ENCODE measurements at regions not wholly inside any gene's neighbourhood (a gene's known extent, or its start where the extent isn't known, plus 50 kb on each side); places are given as distances from the start of the nearest gene placed in this dataset.

GRCh38 chr12:89177802-89178395 lies 174.4 kb downstream of the DUSP6 start:
- H3K36me3 ChIP-seq (replicated peaks; ENCODE audit: insufficient read depth, low read length): no peaks in the 10 kb centered on the region

GRCh38 chr12:89176676-89177075 lies 175.6 kb downstream of the DUSP6 start:
- no peak overlapping the region for H2AFZ ChIP-seq (ENCODE audit: low read length)
- TF ChIP-seq EZH2 (optimal IDR thresholded peaks at IDR 0.05; ENCODE audit: low read depth, low read length) (no peak), CTCF (IDR thresholded peaks at IDR 0.05; ENCODE audit: low read length) (no peak), EZH2phosphoT487 (IDR thresholded peaks at IDR 0.05; ENCODE audit: low read length) (no peak)
- no peak for DNase-seq
- no peak overlapping the region for H3K9ac ChIP-seq (ENCODE audit: low read length)
- H3K4me3 ChIP-seq (ENCODE audit: low read length): no peak overlapping the region
- no peaks in the 10 kb centered on the region for H3K9me2 ChIP-seq (replicated peaks; ENCODE audit: insufficient read depth, low read length)
- no peaks in the 10 kb centered on the region for H3F3A ChIP-seq (ENCODE audit: insufficient read depth, low read length)
- H4K20me1 ChIP-seq (ENCODE audit: insufficient read depth, low read length): no peaks in the 10 kb centered on the region
- no peaks in the 10 kb centered on the region for H3K9me3 ChIP-seq (replicated peaks; ENCODE audit: insufficient read depth, low read length)
- no peaks in the 10 kb centered on the region for H3K27me3 ChIP-seq (replicated peaks; ENCODE audit: insufficient read depth, low read length)
- no peaks in the 10 kb centered on the region for H3K79me2 ChIP-seq (ENCODE audit: low read length)
- no peak overlapping the region for H3K27ac ChIP-seq (ENCODE audit: low read length)
- no peaks in the 10 kb centered on the region for H3K36me3 ChIP-seq (replicated peaks; ENCODE audit: insufficient read depth, low read length)
- no peaks in the 10 kb centered on the region for H3K4me1 ChIP-seq (ENCODE audit: low read length)
- H3K4me2 ChIP-seq (ENCODE audit: low read depth, low read length): no peak overlapping the region

More at GRCh38 chr12:89177802-89178395, 174.4 kb downstream of the DUSP6 start:
- no peak for TF ChIP-seq EZH2 (optimal IDR thresholded peaks at IDR 0.05; ENCODE audit: low read depth, low read length)
- no peak for TF ChIP-seq EZH2phosphoT487 (IDR thresholded peaks at IDR 0.05; ENCODE audit: low read length)
- no peak for TF ChIP-seq CTCF (IDR thresholded peaks at IDR 0.05; ENCODE audit: low read length)
- H3K9me3 ChIP-seq (replicated peaks; ENCODE audit: insufficient read depth, low read length): no peaks in the 10 kb centered on the region
- no peaks in the 10 kb centered on the region for H4K20me1 ChIP-seq (ENCODE audit: insufficient read depth, low read length)
- H3K79me2 ChIP-seq (ENCODE audit: low read length): no peaks in the 10 kb centered on the region
- H3K4me2 ChIP-seq (ENCODE audit: low read depth, low read length): no peak overlapping the region
- no peaks in the 10 kb centered on the region for H3K4me1 ChIP-seq (ENCODE audit: low read length)
- H3K9me2 ChIP-seq (replicated peaks; ENCODE audit: insufficient read depth, low read length): no peaks in the 10 kb centered on the region
- H2AFZ ChIP-seq (ENCODE audit: low read length): no peak overlapping the region
- no peaks in the 10 kb centered on the region for H3F3A ChIP-seq (ENCODE audit: insufficient read depth, low read length)
- no peak overlapping the region for H3K4me3 ChIP-seq (ENCODE audit: low read length)
- no peak for DNase-seq
- H3K9ac ChIP-seq (ENCODE audit: low read length): no peak overlapping the region
- H3K27me3 ChIP-seq (replicated peaks; ENCODE audit: insufficient read depth, low read length): no peaks in the 10 kb centered on the region
- H3K27ac ChIP-seq (ENCODE audit: low read length): no peak overlapping the region

GRCh38 chr12:89173678-89174077 lies 178.6 kb downstream of the DUSP6 start:
- no peak overlapping the region for H3K4me3 ChIP-seq (ENCODE audit: low read length)
- no peaks in the 10 kb centered on the region for H3K36me3 ChIP-seq (replicated peaks; ENCODE audit: insufficient read depth, low read length)
- no peaks in the 10 kb centered on the region for H4K20me1 ChIP-seq (ENCODE audit: insufficient read depth, low read length)
- H3K27me3 ChIP-seq (replicated peaks; ENCODE audit: insufficient read depth, low read length): no peaks in the 10 kb centered on the region
- H3K9me3 ChIP-seq (replicated peaks; ENCODE audit: insufficient read depth, low read length): no peaks in the 10 kb centered on the region
- no peak overlapping the region for H3K9ac ChIP-seq (ENCODE audit: low read length)
- TF ChIP-seq EZH2 (optimal IDR thresholded peaks at IDR 0.05; ENCODE audit: low read depth, low read length): no peak
- no peaks in the 10 kb centered on the region for H3K9me2 ChIP-seq (replicated peaks; ENCODE audit: insufficient read depth, low read length)
- no peaks in the 10 kb centered on the region for H3K79me2 ChIP-seq (ENCODE audit: low read length)
- H3K27ac ChIP-seq (ENCODE audit: low read length): no peak overlapping the region
- H3K4me1 ChIP-seq (ENCODE audit: low read length): no peaks in the 10 kb centered on the region
- no peak overlapping the region for H2AFZ ChIP-seq (ENCODE audit: low read length)
- DNase-seq: no peak
- no peak overlapping the region for H3K4me2 ChIP-seq (ENCODE audit: low read depth, low read length)
- no peaks in the 10 kb centered on the region for H3F3A ChIP-seq (ENCODE audit: insufficient read depth, low read length)

- no peak overlapping the region for H3K9ac ChIP-seq (ENCODE audit: low read length)
- H2AFZ ChIP-seq (ENCODE audit: low read length): no peak overlapping the region
- no peaks in the 10 kb centered on the region for H3K27me3 ChIP-seq (replicated peaks; ENCODE audit: insufficient read depth, low read length)
- no peak overlapping the region for H3K27ac ChIP-seq (ENCODE audit: low read length)
- H3K9me2 ChIP-seq (replicated peaks; ENCODE audit: insufficient read depth, low read length): no peaks in the 10 kb centered on the region
- no peaks in the 10 kb centered on the region for H3K36me3 ChIP-seq (replicated peaks; ENCODE audit: insufficient read depth, low read length)
- no peaks in the 10 kb centered on the region for H4K20me1 ChIP-seq (ENCODE audit: insufficient read depth, low read length)
- no peaks in the 10 kb centered on the region for H3K9me3 ChIP-seq (replicated peaks; ENCODE audit: insufficient read depth, low read length)
- H3K4me3 ChIP-seq (ENCODE audit: low read length): no peak overlapping the region
- no peaks in the 10 kb centered on the region for H3F3A ChIP-seq (ENCODE audit: insufficient read depth, low read length)
- TF ChIP-seq EZH2 (optimal IDR thresholded peaks at IDR 0.05; ENCODE audit: low read depth, low read length): no peak
- DNase-seq: no peak
- no peaks in the 10 kb centered on the region for H3K79me2 ChIP-seq (ENCODE audit: low read length)
- no peak overlapping the region for H3K4me2 ChIP-seq (ENCODE audit: low read depth, low read length)
- H3K4me1 ChIP-seq (ENCODE audit: low read length): no peaks in the 10 kb centered on the region
Observed at GRCh38 chr12:89173096-89173495, 179.2 kb downstream of the DUSP6 start.

Data from MM.1S (cell line).